Skeletal muscle cell (primary cell): ENCODE measurements at regions not wholly inside any gene's neighbourhood (a gene's known extent, or its start where the extent isn't known, plus 50 kb on each side); places are given as distances from the start of the nearest gene placed in this dataset.

Source experiments
- DNase-seq: peaks from one replicate; pipeline ENCODE4 v3.0.0-alpha.2; 2010; ENCODE audit warnings: low read depth
- H3K4me3 ChIP-seq: 2 replicates; pipeline ENCODE4 v1.5.1; 2011; ENCODE audit warnings: low read depth, mild to moderate bottlenecking, control low read depth, low read length, moderate library complexity

- DNase-seq = peak; percentile 83
- no peak overlapping the region for H3K4me3 ChIP-seq
These were observed 351.9 kb downstream of the ENC1 start for GRCh38 chr5:74288448-74289108.

DNA sequence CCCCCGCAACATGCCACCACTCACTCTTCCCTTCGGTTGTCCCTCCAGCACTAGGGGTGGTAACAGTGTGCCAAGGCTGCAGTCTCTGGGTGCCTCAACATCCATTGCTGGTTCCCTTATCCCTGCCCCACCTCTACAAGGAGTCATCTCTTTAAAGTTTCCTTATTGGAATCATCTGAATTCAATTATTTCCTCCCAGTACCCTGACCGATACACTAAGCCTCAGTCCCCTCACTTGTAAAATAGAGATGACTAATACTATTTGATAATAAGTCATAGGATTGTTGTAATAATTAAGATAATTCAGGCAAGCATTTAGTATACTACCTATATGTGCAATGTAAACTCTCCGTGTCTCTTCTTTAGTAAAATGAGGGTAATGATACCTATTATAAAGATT lies 352.5 kb downstream of the ENC1 start:
- H3K4me3 ChIP-seq = no peak overlapping the region
- no peak for DNase-seq

DNA sequence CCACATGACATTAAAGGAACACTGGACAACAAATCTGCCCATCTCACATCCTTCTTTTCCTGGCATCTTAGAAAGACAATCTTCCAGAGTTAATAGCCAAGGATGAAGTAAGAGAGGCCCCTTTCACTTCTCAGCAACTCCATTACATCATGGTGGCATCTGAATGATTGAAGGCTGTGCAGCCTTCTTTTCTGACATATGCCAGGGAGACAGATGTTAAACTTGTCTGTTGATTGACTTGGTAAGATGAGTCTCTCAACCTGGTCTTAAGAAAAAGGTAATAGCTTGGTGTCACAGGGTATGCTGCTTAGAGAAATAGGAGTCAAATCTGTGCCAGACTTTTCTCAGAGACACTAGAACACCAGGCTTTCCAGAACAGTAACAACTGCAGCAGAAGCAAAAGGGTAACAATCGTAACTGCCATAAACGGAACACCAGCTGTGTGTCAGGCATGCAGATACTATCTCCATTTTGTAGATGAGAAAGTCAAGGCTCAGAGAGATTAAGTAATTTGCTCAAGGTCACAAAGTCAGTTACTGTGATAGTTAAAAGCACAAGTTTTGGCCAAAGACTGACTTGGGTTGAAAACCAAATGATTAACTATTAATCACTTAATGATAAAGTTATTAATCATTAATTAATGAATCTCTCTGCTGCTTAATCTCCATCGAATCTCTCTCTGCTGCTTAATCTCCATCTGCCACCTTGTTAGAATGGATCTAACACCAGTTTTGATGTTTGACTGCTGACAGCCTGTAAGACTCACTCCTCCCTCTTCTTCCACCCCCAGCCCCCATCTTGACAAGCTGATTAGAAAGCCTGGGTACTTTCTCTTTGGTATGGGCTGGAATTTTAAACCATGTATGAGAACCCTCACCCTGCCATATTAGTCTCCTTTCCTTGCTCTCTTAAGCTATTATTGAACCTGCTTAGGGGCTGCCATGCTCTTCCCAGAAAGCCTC lies 353.5 kb downstream of the ENC1 start:
- no peak for DNase-seq
- H3K4me3 ChIP-seq = no peak overlapping the region

GRCh38 chr5:74285675-74286280 lies 354.8 kb downstream of the ENC1 start:
- DNase-seq = no peak
- H3K4me3 ChIP-seq = no peak overlapping the region

- H3K4me3 ChIP-seq = no peak overlapping the region
- DNase-seq = no peak
These were observed 358.0 kb downstream of the ENC1 start for GRCh38 chr5:74282490-74282889.

DNA sequence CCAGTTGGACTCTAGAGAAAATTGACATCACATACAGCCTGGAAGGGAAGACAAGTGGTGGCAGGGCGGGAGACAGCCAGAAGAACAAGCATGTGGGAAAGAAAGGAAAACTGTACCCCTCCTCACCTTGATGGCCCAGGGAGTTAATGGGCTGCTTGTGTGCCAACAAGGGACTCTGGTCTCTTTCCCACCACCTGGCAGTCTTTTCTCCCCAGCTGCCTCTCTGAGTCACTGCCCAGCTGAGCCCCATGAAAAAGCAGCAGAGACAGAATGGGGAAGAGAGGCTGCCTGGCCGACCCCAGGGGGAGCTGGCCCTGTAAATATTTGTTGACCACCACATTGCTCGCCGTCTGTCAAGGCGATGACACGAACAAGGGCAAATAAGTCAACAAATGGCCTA lies 359.4 kb downstream of the ENC1 start:
- H3K4me3 ChIP-seq = no peak overlapping the region
- DNase-seq = no peak

- H3K4me3 ChIP-seq = no peak overlapping the region
- DNase-seq = no peak
These were observed 360.2 kb downstream of the ENC1 start for GRCh38 chr5:74280306-74280705.

GRCh38 chr5:74279244-74279643 lies 361.3 kb downstream of the ENC1 start:
- DNase-seq = no peak

DNA sequence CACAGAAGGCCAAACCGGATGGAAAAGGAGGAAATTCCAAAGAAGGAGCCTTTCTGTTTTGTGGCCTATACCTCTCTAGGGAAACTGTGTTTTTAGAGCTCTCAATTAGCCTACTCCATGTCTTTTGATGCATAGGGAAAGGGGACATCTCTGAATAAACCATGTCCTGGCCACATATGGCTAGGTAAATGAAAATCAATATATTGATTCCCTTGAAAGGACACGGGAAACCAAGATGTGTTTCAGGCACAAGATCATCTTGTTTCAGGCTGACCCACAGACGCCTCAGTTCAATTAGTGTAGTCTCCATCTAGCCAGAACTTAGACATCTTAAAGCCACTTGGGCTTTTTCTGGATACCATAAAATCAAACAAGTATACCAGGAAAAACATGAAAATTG lies 363.1 kb downstream of the ENC1 start:
- DNase-seq = no peak
- H3K4me3 ChIP-seq = no peak overlapping the region

More at GRCh38 chr5:74279244-74279643, 361.3 kb downstream of the ENC1 start:
- no peak overlapping the region for H3K4me3 ChIP-seq

DNA sequence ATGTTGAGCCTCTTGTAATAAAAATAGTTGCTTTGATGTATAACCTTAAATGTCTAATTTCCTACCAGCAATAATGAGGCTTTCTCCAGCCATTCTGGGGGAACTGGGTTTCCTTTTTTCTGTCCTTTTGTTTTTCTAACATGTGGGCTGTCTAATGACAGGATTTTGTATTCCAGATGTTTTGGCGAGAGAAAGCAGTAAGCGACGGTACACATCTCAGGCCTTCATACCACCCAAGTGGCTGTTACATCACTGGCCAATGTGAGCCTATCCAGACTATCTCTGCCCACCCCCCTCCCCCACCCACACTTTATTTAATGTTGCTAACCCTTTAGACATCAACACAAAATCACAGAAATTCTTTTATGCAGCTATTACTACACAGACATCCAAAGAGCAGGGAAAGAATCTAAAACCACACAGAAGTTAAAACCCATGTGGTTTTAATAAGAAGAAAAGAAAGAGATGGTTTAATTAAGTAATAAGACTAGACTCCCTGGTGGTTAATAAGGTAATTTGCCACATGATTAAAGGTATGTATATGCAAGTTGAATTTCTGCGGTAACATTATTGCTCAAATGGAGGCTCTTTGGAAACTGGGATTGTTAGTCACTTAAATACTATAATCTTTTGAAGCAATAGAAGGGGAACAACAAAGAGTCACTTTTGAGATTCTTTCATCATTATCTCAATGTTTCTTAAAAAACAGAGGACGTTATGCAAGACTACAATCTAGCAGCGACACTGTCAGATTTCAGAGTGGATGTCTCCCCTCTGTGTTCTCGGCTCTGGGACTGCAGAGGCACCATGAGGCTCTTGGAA lies 365.1 kb downstream of the ENC1 start:
- no peak overlapping the region for H3K4me3 ChIP-seq
- DNase-seq = no peak

DNA sequence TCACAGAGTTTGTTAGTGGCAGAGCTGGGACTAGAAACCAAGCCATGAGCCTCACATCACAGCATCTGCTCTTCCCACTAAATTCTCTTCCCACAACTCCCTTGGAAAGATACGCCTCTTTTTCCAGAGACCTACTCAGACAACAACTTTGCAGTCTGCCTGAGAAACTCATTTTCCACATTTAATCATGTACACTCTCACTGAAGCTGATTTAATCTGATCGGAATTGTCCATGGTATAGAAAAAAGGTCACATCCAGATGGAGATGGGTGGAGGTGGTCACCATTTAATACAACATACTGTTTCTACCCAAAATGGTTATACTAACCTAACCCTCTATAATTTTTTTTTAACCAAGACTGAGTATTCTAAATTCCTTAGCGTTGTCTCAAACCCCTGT lies 366.2 kb downstream of the ENC1 start:
- no peak overlapping the region for H3K4me3 ChIP-seq
- no peak for DNase-seq

DNA sequence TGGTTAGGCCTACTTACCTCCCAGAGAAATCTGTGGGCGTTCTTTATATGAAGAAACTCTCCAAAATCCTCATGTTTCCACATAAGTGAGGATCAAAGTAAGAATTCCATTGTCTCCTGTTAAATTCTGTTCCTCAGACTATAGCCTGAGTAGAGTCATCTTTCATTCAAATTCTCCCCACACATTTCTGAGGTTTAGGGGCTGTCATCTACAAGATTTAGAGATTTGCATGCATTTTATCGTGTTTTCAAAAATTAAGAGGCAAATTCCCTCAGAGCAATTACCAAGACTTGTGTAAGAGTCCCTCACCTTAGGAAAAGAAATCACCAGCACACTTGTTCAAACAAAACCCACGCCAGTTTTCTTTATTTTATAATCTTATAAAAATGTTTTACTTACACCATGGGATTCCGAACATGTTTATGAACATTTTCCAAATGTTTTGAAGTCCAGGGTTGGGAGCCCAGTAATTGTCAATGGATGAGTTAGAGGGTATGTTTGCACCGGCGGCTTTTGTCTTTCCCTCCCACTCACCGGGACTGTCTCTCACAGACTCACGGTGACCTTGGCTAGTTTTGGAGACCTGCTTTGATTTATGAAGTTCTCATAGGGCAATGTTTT lies 367.6 kb downstream of the ENC1 start:
- DNase-seq = no peak
- no peak overlapping the region for H3K4me3 ChIP-seq

DNA sequence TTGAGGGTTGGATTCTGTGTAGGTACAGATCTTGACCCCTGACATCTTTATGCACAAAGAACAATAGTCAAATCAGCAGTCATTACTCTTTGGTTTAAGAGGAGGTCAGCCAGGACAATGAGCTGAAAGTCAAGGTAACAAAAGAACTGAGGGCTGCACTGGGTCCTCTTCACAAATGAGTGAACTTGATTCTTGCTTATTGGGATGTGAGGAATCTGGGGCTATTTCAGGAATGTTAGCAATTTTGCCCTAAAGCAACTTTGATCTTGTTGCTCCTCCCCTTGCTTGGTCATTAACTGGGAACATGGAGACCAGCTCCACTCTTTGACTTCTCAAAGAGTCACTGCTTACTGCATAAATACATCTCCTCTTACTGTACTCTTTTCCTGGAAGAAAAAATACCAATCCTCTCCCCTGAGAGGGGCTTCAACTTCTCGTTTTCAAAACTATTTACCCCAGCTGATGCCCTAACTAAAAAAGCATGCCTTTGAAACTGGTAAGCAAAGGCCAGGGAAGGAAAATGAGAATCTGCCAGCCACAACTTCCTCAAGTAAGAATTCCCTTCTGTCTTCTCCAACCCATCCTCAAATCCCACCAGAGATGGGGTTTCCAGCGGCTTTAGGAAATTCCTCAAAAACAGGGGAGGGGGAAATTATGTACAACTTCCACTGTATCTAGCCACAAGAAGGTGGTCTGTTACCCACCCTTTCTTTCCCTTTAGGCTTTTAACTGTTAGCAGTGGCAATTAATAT lies 368.3 kb downstream of the ENC1 start:
- H3K4me3 ChIP-seq = no peak overlapping the region
- no peak for DNase-seq

DNA sequence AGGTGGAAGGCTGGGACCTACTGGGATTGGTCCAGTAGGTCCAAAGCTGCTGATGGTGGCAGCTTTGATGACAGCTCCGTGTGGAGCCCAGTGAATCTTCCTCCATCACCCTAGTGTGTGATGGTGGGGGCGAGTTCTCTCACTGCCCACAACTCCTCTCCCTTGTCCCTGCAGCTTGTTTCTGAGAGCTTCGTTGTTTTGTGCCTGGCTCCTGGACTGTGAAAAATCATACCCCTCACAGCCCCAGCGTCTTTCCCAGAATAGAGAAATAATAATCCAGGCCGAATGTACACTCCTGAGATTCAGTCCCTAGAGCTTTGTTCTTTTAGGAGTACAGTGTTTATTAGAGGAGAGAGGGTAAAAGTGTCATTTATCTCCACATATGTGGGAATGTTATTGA lies 372.2 kb downstream of the ENC1 start:
- H3K4me3 ChIP-seq = no peak overlapping the region
- no peak for DNase-seq

- no peak overlapping the region for H3K4me3 ChIP-seq
- no peak for DNase-seq
These were observed 373.7 kb downstream of the ENC1 start for GRCh38 chr5:74266836-74267235.

GRCh38 chr5:74266132-74266531 lies 374.4 kb downstream of the ENC1 start:
- no peak for DNase-seq
- H3K4me3 ChIP-seq = no peak overlapping the region

- H3K4me3 ChIP-seq = no peak overlapping the region
- DNase-seq = no peak
These were observed 377.9 kb downstream of the ENC1 start for GRCh38 chr5:74262544-74263207.

DNA sequence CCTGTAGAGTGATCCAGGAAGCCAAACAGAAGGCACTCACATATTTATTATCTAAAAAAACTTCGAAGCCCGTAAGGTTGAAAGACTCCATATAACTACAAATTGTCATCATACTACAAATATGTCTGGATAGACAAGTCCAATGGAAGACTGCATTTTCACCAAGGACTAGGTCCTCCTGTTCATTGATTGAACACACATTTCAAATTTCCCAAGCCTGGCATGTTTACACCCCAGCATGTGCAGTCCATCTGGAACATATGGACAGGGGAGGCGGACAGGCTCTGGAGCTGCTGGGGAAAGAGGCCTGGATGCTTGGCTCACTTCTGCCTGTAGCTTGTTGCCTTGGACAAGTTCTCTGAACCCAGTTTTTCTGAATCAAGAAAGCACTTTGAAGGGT lies 378.7 kb downstream of the ENC1 start:
- DNase-seq = no peak
- H3K4me3 ChIP-seq = no peak overlapping the region
